ENCODE measurements at regions not wholly inside any gene's neighbourhood (a gene's known extent, or its start where the extent isn't known, plus 50 kb on each side); places are given as distances from the start of the nearest gene placed in this dataset.
A peak's percentile ranks its signal among the peaks of the same experiment; 100 is the strongest.
"Not testable (repeated sequence)": the region's sequence is repeated elsewhere in the genome, so short reads cannot be mapped to it uniquely, and the experiment has no call there.

DNA sequence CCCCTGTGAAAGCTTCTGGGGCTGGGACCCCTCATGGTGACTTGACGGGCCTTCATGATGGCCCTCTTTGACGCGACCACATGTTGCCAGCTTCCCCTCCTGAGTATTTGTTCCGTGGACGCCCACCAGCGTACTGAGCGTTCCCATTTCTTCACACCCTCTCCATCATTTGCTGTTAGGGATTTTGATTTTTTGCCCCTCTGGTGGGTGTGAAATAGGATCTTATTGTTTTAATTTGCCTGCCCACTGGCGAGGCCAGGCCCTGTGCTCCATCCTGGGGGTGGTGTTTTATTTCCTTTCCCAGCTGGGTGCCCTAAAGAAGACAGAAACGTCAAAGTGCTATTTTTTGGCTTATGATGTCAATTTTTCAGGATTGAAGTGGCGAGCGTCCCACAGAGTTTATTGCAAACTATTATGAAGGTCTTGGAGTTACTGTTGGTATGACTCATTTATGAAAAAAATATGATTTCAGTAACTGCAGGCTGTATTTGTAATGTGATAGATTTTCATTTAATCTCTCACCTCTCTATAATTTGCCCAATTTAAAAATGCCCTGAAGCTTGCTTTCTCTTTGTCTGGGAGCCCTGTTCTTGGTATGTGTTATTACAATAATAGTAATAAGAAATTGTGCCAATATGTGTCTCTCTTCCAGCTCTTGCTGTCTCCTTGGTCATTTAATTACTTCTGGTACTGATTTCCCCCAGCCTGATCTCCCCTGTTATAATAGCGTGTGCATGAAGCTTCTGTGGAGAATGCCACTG lies 99.6 kb downstream of the SLC25A47 start:
- DNase-seq = no peak

DNA sequence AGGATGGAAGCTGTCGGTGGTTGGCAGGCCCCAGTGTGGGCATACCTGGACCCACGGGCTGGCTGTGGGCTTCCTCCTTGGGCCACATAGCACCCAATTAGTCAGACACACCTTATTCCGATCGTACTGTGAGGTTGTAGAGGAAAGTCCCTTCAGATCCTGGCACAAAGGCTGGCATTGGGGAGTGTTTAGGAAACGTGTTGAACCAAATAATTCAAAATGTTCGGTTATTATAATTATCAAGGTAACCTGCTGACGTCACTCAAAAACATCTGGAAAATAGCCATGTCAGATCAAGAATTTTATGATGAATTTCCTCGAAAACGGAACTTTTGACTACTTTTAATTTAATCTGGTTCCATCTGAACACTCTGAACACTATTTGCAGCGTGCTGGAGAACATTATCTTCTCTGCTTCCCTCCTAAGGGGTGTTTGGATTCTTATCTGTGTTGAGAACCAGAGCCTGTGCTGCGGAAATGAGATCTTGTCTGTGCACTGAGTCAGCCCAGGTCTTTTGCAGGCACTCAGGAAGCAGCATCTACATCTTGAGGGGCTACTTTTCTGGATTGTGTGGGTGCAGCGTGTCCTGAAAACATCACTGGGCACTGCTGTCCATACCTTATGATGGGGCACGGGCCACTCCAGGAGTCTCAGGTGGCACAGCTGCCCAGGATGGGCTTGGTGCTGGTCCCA lies 100.3 kb downstream of the SLC25A47 start:
- DNase-seq = no peak

DNA sequence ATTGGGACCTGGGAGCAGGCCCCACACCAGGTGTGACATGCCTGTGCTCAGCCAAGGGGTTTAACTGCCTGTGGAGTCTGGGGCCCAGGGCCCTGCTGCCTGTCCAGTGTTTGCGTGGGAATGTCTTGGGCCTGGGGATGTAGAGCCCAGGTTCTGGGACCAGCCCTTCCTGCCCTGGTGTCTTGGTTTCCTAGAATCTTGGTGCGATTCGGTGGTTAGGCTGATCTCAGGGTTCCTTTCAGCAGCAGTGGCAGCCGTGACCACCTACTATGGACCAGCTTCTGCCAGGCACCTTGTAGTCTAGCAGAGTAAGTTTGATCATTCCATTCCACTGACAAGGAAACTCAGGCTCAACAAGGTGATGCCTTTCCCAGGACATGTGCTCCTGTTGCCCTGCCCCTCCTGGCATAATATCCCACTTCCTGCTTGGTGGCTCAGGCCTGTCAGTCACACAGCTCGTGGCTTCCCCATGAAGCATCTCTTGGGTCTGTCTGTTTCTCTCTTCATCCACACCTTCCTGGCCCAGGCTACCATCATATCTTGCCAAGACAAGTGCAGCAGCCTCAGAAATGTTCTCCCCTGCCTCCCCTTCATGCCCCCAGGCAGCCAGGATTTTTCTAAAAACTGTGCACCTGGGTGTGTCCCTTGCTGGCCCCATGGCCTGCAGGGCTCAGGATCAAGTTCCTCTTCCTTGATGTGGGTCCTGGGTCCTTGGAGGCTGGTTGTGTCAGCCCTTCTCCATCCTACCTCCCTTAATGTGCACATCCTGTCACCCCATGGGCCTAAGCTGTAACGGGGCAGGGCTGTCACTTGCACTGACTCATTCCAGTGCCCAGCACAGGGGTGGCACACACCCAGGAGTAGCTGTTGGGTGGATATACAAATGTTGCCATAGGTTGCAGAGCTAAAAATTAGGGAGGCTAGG lies 101.6 kb downstream of the SLC25A47 start:
- DNase-seq = no peak

GRCh38 chr14:100425429-100425827 lies 102.3 kb downstream of the SLC25A47 start:
- no peak for DNase-seq

DNA sequence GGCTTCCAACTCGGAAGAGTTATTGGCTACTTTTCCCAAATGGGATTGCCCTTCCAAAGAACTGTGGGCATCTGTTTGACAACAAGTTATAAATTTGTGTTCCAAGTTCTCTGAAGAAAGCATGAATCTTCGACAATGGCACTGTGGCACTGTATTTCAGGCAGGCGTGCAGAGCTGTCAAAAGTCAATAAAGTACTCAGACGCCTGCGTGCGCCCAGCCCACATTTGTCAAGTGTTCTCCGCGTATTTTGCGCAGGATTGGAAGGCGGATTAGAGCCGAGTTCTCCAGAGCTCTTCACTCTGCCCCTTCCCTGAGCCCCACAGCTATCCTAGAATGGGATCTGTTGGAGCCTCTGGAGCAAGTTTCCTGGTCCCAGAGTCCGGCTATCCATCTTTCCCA lies 103.2 kb downstream of the SLC25A47 start:
- no peak for DNase-seq

- no peak for DNase-seq
These were observed 104.0 kb downstream of the SLC25A47 start for GRCh38 chr14:100427166-100427565.

DNA sequence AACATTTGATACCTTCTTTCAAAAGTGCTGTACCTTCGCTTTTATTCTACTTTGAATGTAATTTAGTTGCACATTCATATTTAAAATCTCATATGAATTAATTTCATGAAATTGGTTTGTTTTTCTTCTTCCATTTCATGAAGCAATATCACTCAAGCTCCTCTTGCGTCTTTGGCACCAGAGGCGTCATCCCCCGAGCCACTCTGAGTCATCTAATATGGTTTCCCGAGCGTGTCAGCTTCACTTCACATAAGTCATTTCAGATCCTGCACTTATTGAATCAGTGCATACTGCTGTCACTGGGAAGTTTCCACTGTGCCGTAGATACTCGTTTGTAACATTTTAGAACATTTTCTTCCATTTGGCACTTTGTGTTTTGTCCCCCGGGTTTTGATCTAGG lies 105.6 kb downstream of the SLC25A47 start:
- DNase-seq = no peak

DNA sequence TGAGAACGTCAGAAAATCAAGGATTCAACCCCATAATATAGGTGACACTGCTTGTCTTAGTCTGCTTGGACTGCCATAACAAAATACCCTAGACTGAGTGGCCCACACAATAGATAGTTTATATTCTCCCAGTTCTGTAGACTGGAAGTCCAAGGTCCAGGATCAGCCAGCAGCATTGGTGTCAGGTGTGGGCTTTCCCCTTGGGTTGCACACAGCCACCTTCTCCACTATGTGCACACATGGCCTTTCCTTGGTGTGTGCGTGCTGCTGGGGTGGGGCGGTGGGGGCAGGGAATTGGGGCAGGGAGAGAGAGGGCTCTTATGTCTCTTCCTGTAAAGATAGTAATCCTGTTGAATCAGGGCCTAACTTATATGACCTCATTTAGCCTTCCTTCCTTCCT lies 106.4 kb downstream of the SLC25A47 start:
- DNase-seq = no peak

DNA sequence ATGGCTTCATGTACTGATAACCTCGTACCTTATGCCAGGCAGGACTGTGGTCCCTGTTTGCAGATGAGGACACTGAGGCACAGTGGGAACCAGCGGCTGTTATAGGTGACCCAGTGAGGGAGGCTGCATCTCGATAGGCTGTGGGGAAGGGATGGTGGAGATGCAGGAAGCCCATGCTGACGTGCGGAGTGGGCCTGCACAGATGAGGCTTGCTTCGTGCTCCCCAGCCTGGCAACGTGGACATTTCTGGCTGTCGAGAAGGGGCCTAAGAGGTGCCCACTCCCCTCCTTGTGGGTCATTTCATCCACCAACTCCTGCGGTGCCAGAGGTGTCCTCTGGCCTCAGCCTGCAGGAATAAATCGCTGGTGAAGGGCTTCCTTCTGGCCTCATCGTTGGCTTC lies 107.4 kb downstream of the SLC25A47 start:
- DNase-seq = no peak

GRCh38 chr14:100431461-100431860 lies 108.3 kb downstream of the SLC25A47 start:
- not testable (repeated sequence) for DNase-seq

- DNase-seq = no peak
These were observed 109.7 kb downstream of the SLC25A47 start for GRCh38 chr14:100432652-100433427.

DNA sequence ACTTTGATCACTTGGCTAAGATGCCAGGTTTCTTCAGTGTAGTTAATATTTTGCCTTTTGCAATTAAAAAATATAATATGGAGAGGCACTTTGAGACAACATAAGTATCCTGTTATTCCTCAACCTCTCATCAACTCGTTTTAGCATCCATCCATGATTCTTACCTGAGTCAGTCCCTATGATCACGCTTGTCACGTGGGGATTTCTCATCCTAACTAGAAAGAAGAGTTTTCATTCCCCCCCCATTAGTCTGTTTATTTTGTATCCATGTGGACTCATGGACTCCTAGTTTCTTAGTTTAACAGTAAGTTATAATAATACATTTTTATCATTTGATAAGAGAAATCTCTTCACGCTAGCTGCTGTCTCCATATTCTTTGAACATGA lies 110.3 kb downstream of the SLC25A47 start:
- DNase-seq = no peak

GRCh38 chr14:100434033-100434601 lies 111.0 kb downstream of the SLC25A47 start:
- DNase-seq = no peak

DNA sequence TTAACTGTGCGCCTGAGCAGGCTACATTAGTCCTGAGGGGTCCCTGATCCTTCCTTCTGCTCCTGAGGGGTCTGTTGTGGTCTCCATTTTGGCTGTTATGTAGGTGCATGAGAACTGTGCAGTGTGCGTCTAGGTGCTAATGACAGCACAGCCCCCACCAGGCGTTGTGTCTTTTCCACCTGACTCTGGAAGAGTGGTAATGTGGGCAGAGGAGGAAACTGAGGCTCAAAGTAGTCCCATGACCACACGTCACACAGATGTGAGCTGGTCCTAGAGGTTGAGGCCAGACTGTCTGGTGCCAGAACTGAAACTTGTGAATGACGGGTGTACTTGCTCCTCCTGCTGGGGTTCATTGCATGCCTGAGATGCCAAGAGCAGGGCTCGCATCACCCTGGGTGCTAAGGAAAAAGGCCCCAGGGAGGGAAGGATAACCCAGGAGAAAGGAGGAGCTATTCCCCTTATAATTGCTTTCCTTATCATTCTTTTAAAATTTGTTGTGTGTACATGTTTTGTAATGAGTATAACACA lies 111.8 kb downstream of the SLC25A47 start:
- DNase-seq = no peak

GRCh38 chr14:100435459-100435858 lies 112.3 kb downstream of the SLC25A47 start:
- no peak for DNase-seq

DNA sequence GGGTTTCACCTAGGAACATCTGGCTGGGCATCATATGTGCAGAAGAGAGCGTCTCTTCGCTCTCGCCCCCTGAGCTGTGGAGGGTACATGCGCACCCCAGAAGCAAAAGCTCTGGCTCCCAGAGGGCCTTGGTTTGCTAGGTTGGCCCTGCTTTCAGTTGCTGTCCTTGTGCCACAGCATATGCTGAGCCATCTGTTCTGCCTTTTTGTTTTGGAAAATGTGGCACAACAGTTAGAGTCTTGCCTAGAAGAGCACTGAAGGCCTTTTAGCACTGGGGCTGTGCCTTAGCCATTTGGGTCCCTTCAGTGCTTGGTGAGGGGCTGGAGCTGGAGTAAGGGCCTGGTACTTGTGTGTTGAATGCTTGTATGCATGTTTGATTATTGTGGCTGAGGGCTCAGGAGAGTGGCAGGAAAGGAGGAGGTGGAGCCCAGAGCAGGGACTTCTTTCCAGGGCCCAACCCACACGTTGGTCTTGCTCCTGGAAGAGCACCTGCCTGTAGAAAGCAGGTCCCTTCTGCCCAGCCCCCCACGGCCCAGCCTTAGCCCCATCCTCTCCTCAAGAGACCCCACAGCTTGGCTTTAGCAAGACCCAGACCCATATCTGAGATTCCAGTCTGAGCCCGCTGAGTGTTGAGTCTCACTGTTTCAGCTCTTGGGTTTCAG lies 113.7 kb downstream of the SLC25A47 start:
- DNase-seq = no peak

GRCh38 chr14:100438271-100438670 lies 115.1 kb downstream of the SLC25A47 start:
- no peak for DNase-seq

- no peak for DNase-seq
These were observed 115.8 kb downstream of the SLC25A47 start for GRCh38 chr14:100438678-100439592.

DNA sequence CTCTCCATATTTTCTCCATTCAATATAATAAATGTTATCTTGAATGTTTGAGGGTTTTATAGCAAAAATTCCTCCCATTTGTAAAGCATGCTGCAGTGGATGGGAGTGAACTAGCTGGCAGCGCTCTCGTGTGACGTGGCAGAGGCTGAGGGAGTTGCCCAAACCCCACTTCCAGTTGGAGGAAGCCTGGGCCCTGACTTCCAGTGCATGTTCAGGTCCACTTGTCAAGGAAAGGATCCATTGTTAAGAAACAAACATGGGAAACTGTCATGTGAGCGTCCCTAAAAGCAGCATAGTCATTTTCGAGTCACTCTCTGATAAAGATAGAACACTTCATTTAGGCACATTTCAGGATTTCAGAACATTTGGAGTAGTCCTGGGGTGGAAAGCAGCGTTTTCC lies 116.6 kb downstream of the SLC25A47 start:
- DNase-seq = no peak

DNA sequence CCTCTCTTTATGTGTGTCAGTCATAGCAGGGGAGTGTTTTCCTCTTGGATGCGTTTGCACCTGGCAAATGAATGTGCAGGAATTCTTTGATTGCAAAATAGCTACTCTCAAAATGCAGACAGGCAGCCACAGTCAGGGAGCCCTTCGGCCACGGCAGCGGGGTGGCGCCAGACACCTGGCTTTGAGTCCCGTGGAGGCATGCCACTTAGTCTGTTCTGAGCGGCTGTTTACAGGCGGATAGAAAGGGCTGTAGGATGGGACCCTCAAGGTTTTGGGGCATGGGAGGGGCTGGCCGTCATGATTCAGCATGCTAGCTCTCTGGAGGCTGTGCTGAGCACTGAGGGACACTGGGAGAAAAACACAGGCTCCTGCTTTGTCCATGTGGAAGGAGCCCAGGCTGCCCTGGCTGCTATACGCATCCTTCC lies 117.1 kb downstream of the SLC25A47 start:
- peak; percentile 15 for DNase-seq
